HFFc6 (cell line): ENCODE measurements at regions not wholly inside any gene's neighbourhood (a gene's known extent, or its start where the extent isn't known, plus 50 kb on each side); places are given as distances from the start of the nearest gene placed in this dataset.

Source experiments
- DNase-seq: peaks from one replicate; pipeline ENCODE4 v3.0.0-alpha.2; 2018
- H3K27ac Mint-ChIP-seq: 2 replicates; pipeline ENCODE4 v1.8.0; 2020; ENCODE audit warnings: mild to moderate bottlenecking, mixed read lengths
- H3K27me3 Mint-ChIP-seq: 2 replicates; pipeline ENCODE4 v1.8.0; 2021; ENCODE audit warnings: mild to moderate bottlenecking, moderate library complexity, mixed read lengths; ENCODE audit not compliant: insufficient read depth
- H3K36me3 Mint-ChIP-seq: 2 replicates; pipeline ENCODE4 v1.8.0; 2021; ENCODE audit warnings: low read depth, mixed read lengths
- H3K4me1 Mint-ChIP-seq: 2 replicates; pipeline ENCODE4 v1.8.0; 2020; ENCODE audit warnings: low read depth, mixed read lengths
- H3K4me3 Mint-ChIP-seq: 2 replicates; pipeline ENCODE4 v1.8.0; 2020; ENCODE audit warnings: mild to moderate bottlenecking, moderate library complexity, mixed read lengths
- H3K9me3 Mint-ChIP-seq: 2 replicates; pipeline ENCODE4 v1.8.0; 2020; ENCODE audit warnings: mild to moderate bottlenecking, mixed read lengths
- TF ChIP-seq, protein P1 (sequence below): fragments of 200-600 bp; sonication (generic); IDR thresholded peaks from 2 replicates; pipeline ENCODE4 v1.5.0; 2021; ENCODE audit warnings: antibody characterized with exemption, mild to moderate bottlenecking

DNA sequence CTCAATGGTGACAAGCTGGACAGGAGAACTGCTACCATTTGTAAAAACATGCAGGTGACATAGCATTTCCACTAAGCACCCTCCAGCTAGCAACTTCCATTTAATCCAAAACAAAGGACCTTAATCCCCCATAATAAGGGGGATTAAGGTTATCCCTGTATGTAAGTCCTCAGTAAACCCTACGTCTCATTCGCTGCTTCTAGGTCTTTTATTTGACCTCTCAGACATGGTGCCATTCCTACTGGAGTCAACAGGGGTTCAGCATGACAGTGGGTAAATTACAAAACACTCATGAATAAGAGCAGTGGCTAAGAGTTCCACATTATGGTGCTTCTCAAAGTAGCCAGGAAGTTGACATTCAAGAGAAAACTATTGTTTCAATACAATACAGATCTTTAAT lies 121.8 kb upstream of the CAV2 start:
- H3K4me3 Mint-ChIP-seq: no peak overlapping the region
- peaks cover 7% of the 10 kb centered on the region; the same call in 1 of the 2 replicates for H3K36me3 Mint-ChIP-seq
- no peak overlapping the region for H3K27ac Mint-ChIP-seq
- no peak for DNase-seq
- no peaks in the 10 kb centered on the region for H3K27me3 Mint-ChIP-seq
- peaks cover 19% of the 10 kb centered on the region for H3K4me1 Mint-ChIP-seq
- peaks cover under 1% of the 10 kb centered on the region; the same call in 1 of the 2 replicates for H3K9me3 Mint-ChIP-seq
- TF ChIP-seq, protein P1, sequence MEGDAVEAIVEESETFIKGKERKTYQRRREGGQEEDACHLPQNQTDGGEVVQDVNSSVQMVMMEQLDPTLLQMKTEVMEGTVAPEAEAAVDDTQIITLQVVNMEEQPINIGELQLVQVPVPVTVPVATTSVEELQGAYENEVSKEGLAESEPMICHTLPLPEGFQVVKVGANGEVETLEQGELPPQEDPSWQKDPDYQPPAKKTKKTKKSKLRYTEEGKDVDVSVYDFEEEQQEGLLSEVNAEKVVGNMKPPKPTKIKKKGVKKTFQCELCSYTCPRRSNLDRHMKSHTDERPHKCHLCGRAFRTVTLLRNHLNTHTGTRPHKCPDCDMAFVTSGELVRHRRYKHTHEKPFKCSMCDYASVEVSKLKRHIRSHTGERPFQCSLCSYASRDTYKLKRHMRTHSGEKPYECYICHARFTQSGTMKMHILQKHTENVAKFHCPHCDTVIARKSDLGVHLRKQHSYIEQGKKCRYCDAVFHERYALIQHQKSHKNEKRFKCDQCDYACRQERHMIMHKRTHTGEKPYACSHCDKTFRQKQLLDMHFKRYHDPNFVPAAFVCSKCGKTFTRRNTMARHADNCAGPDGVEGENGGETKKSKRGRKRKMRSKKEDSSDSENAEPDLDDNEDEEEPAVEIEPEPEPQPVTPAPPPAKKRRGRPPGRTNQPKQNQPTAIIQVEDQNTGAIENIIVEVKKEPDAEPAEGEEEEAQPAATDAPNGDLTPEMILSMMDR: no peak

DNA sequence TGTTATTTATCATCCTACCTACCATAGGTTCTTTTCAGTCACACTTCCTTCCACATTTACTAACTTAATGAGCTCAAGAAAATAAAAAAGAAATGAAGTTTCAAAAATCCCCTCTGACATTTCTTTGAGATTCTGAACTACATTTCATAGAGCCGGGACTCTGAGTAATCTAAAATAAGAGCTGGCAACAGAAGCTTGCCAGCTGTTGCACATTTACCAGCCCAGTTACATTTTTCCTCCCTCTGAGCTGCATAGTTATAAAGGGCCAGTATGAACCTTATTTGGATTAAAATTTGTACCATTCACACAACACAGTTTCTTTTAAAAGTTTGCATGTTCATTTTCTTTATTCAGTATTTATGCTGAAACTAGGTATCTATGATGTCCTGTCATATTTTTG lies 119.5 kb upstream of the CAV2 start:
- TF ChIP-seq, protein P1: no peak
- H3K4me3 Mint-ChIP-seq: no peak overlapping the region
- H3K4me1 Mint-ChIP-seq: peaks cover 22% of the 10 kb centered on the region
- H3K9me3 Mint-ChIP-seq: no peaks in the 10 kb centered on the region
- no peaks in the 10 kb centered on the region for H3K36me3 Mint-ChIP-seq
- no peak for DNase-seq
- H3K27ac Mint-ChIP-seq: no peak overlapping the region
- H3K27me3 Mint-ChIP-seq: no peaks in the 10 kb centered on the region

DNA sequence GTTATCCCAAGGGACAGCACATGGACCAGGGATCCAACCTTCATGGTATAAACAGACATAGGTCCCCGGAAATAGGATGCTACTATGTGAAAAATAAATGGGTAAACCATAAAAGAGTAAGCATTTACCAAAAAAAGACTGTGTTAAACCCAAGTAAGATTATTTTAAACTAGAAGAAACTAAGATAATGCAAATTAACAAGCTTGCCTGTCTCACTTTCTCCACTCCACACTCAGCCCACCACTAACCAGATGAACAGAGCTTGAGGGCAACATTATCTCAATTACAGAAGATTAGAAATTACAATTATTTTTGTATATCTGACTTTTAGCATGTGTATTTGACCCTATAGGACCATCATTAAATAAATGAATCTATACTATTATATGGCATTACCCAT lies 117.2 kb upstream of the CAV2 start:
- no peak for DNase-seq
- Mint-ChIP-seq H3K27me3 (no peaks in the 10 kb centered on the region), H3K9me3 (no peaks in the 10 kb centered on the region), H3K36me3 (no peaks in the 10 kb centered on the region), H3K27ac (no peak overlapping the region), H3K4me1 (peaks cover 25% of the 10 kb centered on the region), H3K4me3 (no peak overlapping the region)
- TF ChIP-seq, protein P1: no peak

DNA sequence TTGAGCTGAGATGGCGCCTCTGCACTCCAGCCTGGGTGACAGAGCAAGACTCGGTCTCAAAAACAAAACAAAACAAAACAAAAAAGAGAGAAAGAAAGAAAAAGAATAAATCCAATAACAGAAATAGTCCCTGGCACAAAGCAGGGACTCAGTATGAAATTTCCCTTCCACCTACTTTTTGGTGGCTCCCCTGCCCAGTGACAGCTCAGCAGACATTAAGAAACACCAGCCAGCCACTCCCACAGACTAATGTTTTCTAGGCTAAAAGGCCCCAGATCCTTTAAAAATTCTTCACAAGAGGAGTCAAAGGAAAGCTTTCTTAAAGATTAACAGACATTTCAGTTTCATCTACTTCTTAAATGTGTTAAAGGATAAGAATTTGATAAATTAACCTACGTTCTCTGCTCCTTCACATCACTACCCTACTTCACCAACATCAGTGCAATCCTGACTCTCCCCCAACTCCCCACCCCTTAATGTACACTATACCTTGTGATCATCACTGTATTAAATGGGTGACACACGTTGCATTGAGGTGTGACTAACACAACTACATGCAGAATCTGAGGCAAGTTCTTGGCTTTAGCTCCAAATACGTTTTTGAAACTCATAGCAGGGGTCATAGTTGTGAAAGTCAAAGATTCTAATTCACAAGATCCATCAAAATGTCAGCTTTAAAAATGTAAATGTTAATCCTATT lies 114.5 kb upstream of the CAV2 start:
- H3K4me1 Mint-ChIP-seq: peaks cover 12% of the 10 kb centered on the region
- H3K36me3 Mint-ChIP-seq: no peaks in the 10 kb centered on the region
- DNase-seq: no peak
- H3K9me3 Mint-ChIP-seq: no peaks in the 10 kb centered on the region
- no peak overlapping the region for H3K4me3 Mint-ChIP-seq
- H3K27me3 Mint-ChIP-seq: no peaks in the 10 kb centered on the region; the same call in 1 of the 2 replicates
- TF ChIP-seq, protein P1: no peak
- H3K27ac Mint-ChIP-seq: no peak overlapping the region

DNA sequence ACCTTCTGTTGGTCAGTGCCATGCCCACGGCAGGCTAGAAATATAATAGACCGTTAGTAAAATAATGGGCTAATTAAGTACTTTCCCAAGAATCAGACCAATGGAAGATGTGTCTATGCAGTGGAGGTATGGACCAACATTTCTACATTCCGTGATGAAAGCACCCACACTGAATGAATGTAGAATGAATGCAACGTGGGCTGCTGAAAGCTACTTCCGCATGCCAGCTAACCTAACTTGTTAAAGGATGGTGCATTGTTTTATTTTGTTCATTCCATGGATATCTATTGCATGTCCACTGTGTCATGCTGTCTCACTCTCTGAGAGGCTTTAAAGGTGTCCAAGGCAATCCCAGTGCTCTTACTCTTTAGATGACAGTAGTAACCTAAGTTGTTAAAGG lies 112.9 kb upstream of the CAV2 start:
- no peak for DNase-seq
- Mint-ChIP-seq H3K4me3 (no peak overlapping the region), H3K27ac (no peak overlapping the region), H3K4me1 (peaks cover 8% of the 10 kb centered on the region), H3K36me3 (no peaks in the 10 kb centered on the region), H3K27me3 (no peaks in the 10 kb centered on the region; the same call in 1 of the 2 replicates), H3K9me3 (no peaks in the 10 kb centered on the region)
- TF ChIP-seq, protein P1: no peak
